Left lung (tissue), 4 donors: ENCODE measurements at regions not wholly inside any gene's neighbourhood (a gene's known extent, or its start where the extent isn't known, plus 50 kb on each side); places are given as distances from the start of the nearest gene placed in this dataset.

Source experiments
- ATAC-seq: fragments of 200-7000 bp; cut with Tn5 transposase; one replicate; pipeline ENCODE4 v1.9.1; 2020; ENCODE audit warnings: moderate library complexity
- DNase-seq, 4 donors: peaks; one replicate each; pipeline ENCODE4 v3.0.0-alpha.2; 2013 to 2020
- H3K27ac ChIP-seq, 2 donors: fragments of 200-600 bp; sonication (generic) in 1 of 2; one replicate each; pipeline versions ENCODE4 v1.5.0 to v1.8.0; 2020 to 2021
- H3K27me3 ChIP-seq, 2 donors: fragments of 200-600 bp; sonication (generic) in 1 of 2; one replicate each; pipeline versions ENCODE4 v1.5.0 to v1.8.0; 2020 to 2021
- H3K36me3 ChIP-seq, 2 donors: fragments of 200-600 bp; sonication (generic) in 1 of 2; one replicate each; pipeline versions ENCODE4 v1.5.0 to v1.8.0; 2020 to 2021
- H3K4me1 ChIP-seq, 2 donors: fragments of 200-600 bp; one replicate each; pipeline ENCODE4 v1.8.0; 2021
- H3K4me3 ChIP-seq, 2 donors: fragments of 200-600 bp; sonication (generic) in 1 of 2; one replicate each; pipeline versions ENCODE4 v1.5.0 to v1.8.0; 2020 to 2021; ENCODE audit warnings: mild to moderate bottlenecking in 1 of 2
- H3K9me3 ChIP-seq, 2 donors: fragments of 200-600 bp; sonication (generic) in 1 of 2; one replicate each; pipeline versions ENCODE4 v1.5.0 to v1.8.0; 2020 to 2021
- intact Hi-C, 2 donors: fragments of 100-400 bp; cut with DNase I; formaldehyde crosslinking; loops; one replicate each; pipeline versions ENCODE4 v1.11.2 to v1.14.2; 2022
- TF ChIP-seq, protein P1 (sequence below), 2 donors: fragments of 200-600 bp; sonication (generic) in 1 of 2; IDR thresholded peaks; one replicate each; pipeline versions ENCODE4 v1.5.0 to v1.8.0; 2021; ENCODE audit warnings: antibody characterized with exemption in 2 of 2
- donor health status: DM: no; HTN: yes; CAD: no.
- donor health status: DM: no; HTN: no; CAD: no.

DNA sequence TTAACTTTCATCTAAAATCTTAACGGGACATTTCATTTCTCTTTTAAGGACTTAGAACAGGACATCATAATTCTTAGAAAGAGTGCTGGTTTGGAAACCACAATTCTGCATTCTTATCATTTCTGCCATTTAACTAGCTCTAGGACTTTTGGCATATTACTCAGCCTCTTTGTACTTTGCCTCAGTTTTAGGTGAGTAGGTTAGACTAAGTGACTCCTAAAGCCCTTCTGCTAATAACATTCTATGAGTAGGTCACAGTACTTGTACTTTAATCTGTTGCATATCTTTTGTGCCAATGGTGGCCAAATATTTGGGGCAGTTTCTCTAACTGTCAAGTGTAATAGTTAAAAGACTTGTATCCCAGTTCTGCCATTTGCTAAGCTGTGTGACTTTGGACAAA, 115.4 kb upstream of the NUDT6 start:
- peaks cover 0 to 13% of the 10 kb centered on the region in 2 donors for H3K9me3 ChIP-seq
- H3K4me1 ChIP-seq = no peaks in the 10 kb centered on the region
- ATAC-seq (no peak), DNase-seq (no peak)
- H3K36me3 ChIP-seq = peaks cover 0 to 6% of the 10 kb centered on the region in 2 donors
- no peaks in the 10 kb centered on the region for H3K27me3 ChIP-seq
- H3K4me3 ChIP-seq = no peak overlapping the region
- TF ChIP-seq, protein P1, sequence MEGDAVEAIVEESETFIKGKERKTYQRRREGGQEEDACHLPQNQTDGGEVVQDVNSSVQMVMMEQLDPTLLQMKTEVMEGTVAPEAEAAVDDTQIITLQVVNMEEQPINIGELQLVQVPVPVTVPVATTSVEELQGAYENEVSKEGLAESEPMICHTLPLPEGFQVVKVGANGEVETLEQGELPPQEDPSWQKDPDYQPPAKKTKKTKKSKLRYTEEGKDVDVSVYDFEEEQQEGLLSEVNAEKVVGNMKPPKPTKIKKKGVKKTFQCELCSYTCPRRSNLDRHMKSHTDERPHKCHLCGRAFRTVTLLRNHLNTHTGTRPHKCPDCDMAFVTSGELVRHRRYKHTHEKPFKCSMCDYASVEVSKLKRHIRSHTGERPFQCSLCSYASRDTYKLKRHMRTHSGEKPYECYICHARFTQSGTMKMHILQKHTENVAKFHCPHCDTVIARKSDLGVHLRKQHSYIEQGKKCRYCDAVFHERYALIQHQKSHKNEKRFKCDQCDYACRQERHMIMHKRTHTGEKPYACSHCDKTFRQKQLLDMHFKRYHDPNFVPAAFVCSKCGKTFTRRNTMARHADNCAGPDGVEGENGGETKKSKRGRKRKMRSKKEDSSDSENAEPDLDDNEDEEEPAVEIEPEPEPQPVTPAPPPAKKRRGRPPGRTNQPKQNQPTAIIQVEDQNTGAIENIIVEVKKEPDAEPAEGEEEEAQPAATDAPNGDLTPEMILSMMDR (IDR thresholded peaks at IDR 0.05) = no peak
- intact Hi-C loops = no loop called here
- H3K27ac ChIP-seq = no peak overlapping the region

DNA sequence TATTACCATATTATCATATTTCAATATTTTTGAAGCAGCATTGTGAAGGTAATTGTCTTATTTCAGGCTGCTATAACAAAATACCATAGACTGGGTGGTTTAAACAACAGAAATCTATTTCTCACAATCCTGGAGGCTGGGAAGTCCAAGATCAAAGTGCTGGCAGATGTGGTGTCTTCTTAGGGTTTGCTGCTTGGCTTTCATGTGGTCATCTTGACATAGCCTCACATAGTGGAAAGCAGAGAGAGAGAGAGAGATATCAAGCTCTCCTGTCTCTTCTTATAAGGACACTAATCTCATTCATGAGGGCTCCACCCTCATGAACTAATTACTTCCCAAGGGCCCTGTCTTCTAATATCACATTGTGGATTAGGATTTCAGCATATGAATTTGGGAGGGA, 119.7 kb upstream of the NUDT6 start:
- TF ChIP-seq, protein P1 (IDR thresholded peaks at IDR 0.05) = no peak
- Histone ChIP-seq H3K27ac (no peak overlapping the region), H3K4me3 (no peak overlapping the region), H3K9me3 (peaks cover 0 to 31% of the 10 kb centered on the region in 2 donors), H3K27me3 (no peaks in the 10 kb centered on the region), H3K4me1 (no peaks in the 10 kb centered on the region), H3K36me3 (peaks cover 0 to 6% of the 10 kb centered on the region in 2 donors)
- intact Hi-C loops = no loop called here
- DNase-seq = no peak
- no peak for ATAC-seq

DNA sequence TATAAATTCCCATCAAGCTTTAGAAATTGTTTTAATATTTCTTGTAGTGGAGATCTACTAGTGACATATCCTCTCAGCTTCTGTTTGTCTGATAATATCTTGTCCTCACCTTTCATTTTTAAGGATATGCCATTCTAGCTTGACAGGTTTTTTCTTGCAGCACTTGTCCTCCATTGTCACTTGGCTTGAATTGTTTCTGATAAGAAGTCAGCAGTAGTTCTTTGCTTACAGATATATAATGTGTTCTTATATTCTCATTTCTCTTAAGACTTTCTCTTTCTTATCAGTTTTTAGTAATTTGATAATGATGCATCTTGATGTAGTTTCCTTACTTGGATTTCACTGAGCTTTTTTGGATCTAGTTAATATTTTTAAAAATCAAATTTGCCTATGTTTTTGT, 120.6 kb upstream of the NUDT6 start:
- Histone ChIP-seq H3K9me3 (peaks cover 0 to 41% of the 10 kb centered on the region in 2 donors), H3K4me1 (no peaks in the 10 kb centered on the region), H3K27me3 (no peaks in the 10 kb centered on the region), H3K4me3 (no peak overlapping the region), H3K36me3 (peaks cover 0 to 6% of the 10 kb centered on the region in 2 donors), H3K27ac (no peak overlapping the region)
- no peak for ATAC-seq
- TF ChIP-seq, protein P1 (IDR thresholded peaks at IDR 0.05) = no peak
- DNase-seq = no peak
- intact Hi-C loops = no loop called here

- H3K36me3 ChIP-seq = peaks cover 0 to 6% of the 10 kb centered on the region in 2 donors
- DNase-seq = no peak
- no peak for ATAC-seq
- H3K27ac ChIP-seq = no peak overlapping the region
- H3K4me3 ChIP-seq = no peak overlapping the region
- intact Hi-C loops = no loop called here
- peaks cover 0 to 49% of the 10 kb centered on the region in 2 donors for H3K9me3 ChIP-seq
- no peaks in the 10 kb centered on the region for H3K4me1 ChIP-seq
- no peaks in the 10 kb centered on the region for H3K27me3 ChIP-seq
- TF ChIP-seq, protein P1 (IDR thresholded peaks at IDR 0.05) = no peak
Observed at GRCh38 chr4:123043793-123044425, 121.5 kb upstream of the NUDT6 start.

GRCh38 chr4:123046096-123046495, 123.7 kb upstream of the NUDT6 start:
- ATAC-seq = no peak
- intact Hi-C loops = no loop called here

More at GRCh38 chr4:123046096-123046495, 123.7 kb upstream of the NUDT6 start:
- H3K4me1 ChIP-seq = no peaks in the 10 kb centered on the region
- H3K27me3 ChIP-seq = no peaks in the 10 kb centered on the region
- peaks cover 0 to 6% of the 10 kb centered on the region in 2 donors for H3K36me3 ChIP-seq
- TF ChIP-seq, protein P1 (IDR thresholded peaks at IDR 0.05) = no peak
- no peak for DNase-seq
- H3K27ac ChIP-seq = no peak overlapping the region
- no peak overlapping the region for H3K4me3 ChIP-seq
- H3K9me3 ChIP-seq = peaks cover 0 to 66% of the 10 kb centered on the region in 2 donors
